T-cell (primary cell): ENCODE measurements at regions not wholly inside any gene's neighbourhood (a gene's known extent, or its start where the extent isn't known, plus 50 kb on each side); places are given as distances from the start of the nearest gene placed in this dataset.

Experiments
- ATAC-seq, 4 experiments: fragments of 200-7000 bp in 3 of 4; fragments of 150-1000 bp in 1 of 4; cut with Tn5 transposase; replicated peaks in 1 of 4; 1 replicate in 3 of 4; 2 replicates in 1 of 4; pipeline ENCODE4 v1.10.0; 2021; ENCODE audit warnings: moderate library complexity in 3 of 4, mild to moderate bottlenecking in 2 of 4, moderate number of reproducible peaks in 1 of 4
- CTCF ChIA-PET, 2 donors: fragments of 300-600 bp; sonication (Branson Sonifier 250); formaldehyde crosslinking; loops; one replicate each; lab custom pipeline; 2022; ENCODE audit warnings: antibody characterized with exemption in 2 of 2; lab: Charles Lee
- POLR2A ChIA-PET, 2 donors: fragments of 300-600 bp; sonication (Branson Sonifier 250); formaldehyde crosslinking; loops; one replicate each; lab custom pipeline; 2022; ENCODE audit warnings: antibody characterized with exemption in 2 of 2; lab: Charles Lee
- DNase-seq, 35 experiments: peaks; one replicate each; pipeline versions ENCODE4 v3.0.0 to v3.0.0-alpha.2; 2013 to 2023
- H3K27ac ChIP-seq: one replicate; pipeline ENCODE4 v1.5.1; 2013; ENCODE audit warnings: low read length
- H3K27me3 ChIP-seq, 2 experiments: replicated peaks in 1 of 2; 1 replicate in 1 of 2; 2 replicates in 1 of 2; pipeline versions ENCODE4 v1.6.1 to v1.7.0; 2013; ENCODE audit warnings: low read length in 1 of 2, mixed read lengths in 1 of 2; ENCODE audit not compliant: control insufficient read depth in 2 of 2, insufficient read depth in 2 of 2; ENCODE audit errors: extremely low read depth in 1 of 2
- H3K36me3 ChIP-seq, 2 donors: 1 replicate in 1 of 2; 2 replicates in 1 of 2; pipeline versions ENCODE4 v1.6.1 to v1.7.0; 2013; ENCODE audit warnings: low read length in 1 of 2; ENCODE audit not compliant: control insufficient read depth in 2 of 2, insufficient read depth in 1 of 2; ENCODE audit errors: extremely low read depth in 1 of 2
- H3K4me1 ChIP-seq, 2 experiments: 1 replicate in 1 of 2; 2 replicates in 1 of 2; pipeline versions ENCODE4 v1.6.1 to v1.7.0; 2013; ENCODE audit warnings: low read length in 2 of 2, mixed read lengths in 1 of 2; ENCODE audit not compliant: insufficient read depth in 2 of 2, control insufficient read depth in 1 of 2; ENCODE audit errors: extremely low read depth in 1 of 2
- H3K4me3 ChIP-seq, 2 donors: 1 replicate in 1 of 2; 2 replicates in 1 of 2; pipeline versions ENCODE4 v1.5.1 to v1.7.0; 2013; ENCODE audit warnings: mild to moderate bottlenecking in 2 of 2, low read length in 1 of 2, moderate library complexity in 1 of 2; ENCODE audit not compliant: control insufficient read depth in 1 of 2; ENCODE audit errors: extremely low read depth in 1 of 2
- H3K9me3 ChIP-seq: 2 replicates; pipeline ENCODE4 v1.7.0; 2013
- H3K27ac Mint-ChIP-seq, 2 donors: one replicate each; pipeline ENCODE4 v1.8.0; 2020 to 2021; ENCODE audit warnings: mild to moderate bottlenecking in 2 of 2, mixed read lengths in 2 of 2
- H3K27me3 Mint-ChIP-seq, 2 donors: one replicate each; pipeline ENCODE4 v1.8.0; 2021 to 2022; ENCODE audit warnings: mixed read lengths in 2 of 2
- H3K36me3 Mint-ChIP-seq: one replicate; pipeline ENCODE4 v1.8.0; 2021; ENCODE audit warnings: mixed read lengths
- H3K4me1 Mint-ChIP-seq, 3 donors: one replicate each; pipeline ENCODE4 v1.8.0; 2020 to 2022; ENCODE audit warnings: mixed read lengths in 3 of 3, mild to moderate bottlenecking in 1 of 3
- H3K4me3 Mint-ChIP-seq, 3 donors: one replicate each; pipeline ENCODE4 v1.8.0; 2020 to 2022; ENCODE audit warnings: mild to moderate bottlenecking in 3 of 3, mixed read lengths in 3 of 3, moderate library complexity in 3 of 3
- H3K9me3 Mint-ChIP-seq, 3 donors: one replicate each; pipeline ENCODE4 v1.8.0; 2020 to 2022; ENCODE audit warnings: mixed read lengths in 3 of 3
- WGBS: methylation state at CpG from one replicate; pipeline ENCODE4 v1.1.5; 2013; ENCODE audit warnings: missing lambda C conversion rate; ENCODE audit not compliant: insufficient coverage; 5-methylcytosine and 5-hydroxymethylcytosine counted together

DNA sequence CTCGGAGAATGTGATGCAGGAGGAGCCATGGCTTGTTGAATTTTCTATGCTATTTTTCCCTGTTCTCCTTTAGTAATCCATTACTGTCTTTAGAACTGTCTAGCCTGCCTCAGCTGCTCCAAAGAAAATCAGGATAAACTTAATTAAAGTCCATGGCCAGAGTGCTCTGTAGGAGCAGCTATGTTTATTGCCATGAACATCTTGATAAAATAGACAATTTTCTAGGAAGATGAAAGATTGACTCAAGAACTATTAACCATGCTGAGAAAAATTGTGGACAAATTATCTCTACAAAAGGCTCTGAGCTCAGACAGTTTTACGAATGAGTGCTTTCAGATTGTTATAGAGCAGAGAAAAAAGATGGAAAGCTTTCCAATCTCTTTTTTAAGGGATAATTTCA, 193.0 kb downstream of the TTC32 start:
- Histone ChIP-seq H3K9me3 (no peaks in the 10 kb centered on the region), H3K27me3 (peaks cover 0 to 4% of the 10 kb centered on the region in 2 experiments), H3K36me3 (no peaks in the 10 kb centered on the region), H3K27ac (no peak overlapping the region), H3K4me1 (no peaks in the 10 kb centered on the region), H3K4me3 (no peak overlapping the region)
- Mint-ChIP-seq H3K36me3 (no peaks in the 10 kb centered on the region), H3K27me3 (peaks cover 5 to 21% of the 10 kb centered on the region in 2 donors), H3K4me1 (peaks cover 0 to 7% (median 4%) of the 10 kb centered on the region in 3 donors), H3K4me3 (no peak overlapping the region), H3K9me3 (peaks cover 0 to 5% (median 4%) of the 10 kb centered on the region in 3 donors), H3K27ac (no peak overlapping the region)
- DNase-seq (no peak), ATAC-seq (no peak)
- CTCF ChIA-PET: no interaction called here
- WGBS: no CpG with 5 or more reads among the region's 2 CpGs
- POLR2A ChIA-PET: no interaction called here

- ATAC-seq (no peak), DNase-seq (no peak)
- Histone ChIP-seq H3K27me3 (peaks cover 0 to 4% of the 10 kb centered on the region in 2 experiments), H3K4me3 (no peak overlapping the region), H3K4me1 (no peaks in the 10 kb centered on the region), H3K27ac (no peak overlapping the region), H3K36me3 (no peaks in the 10 kb centered on the region), H3K9me3 (no peaks in the 10 kb centered on the region)
- ChIA-PET CTCF (interaction anchor here in 1 of 2 donors (0.8 kb wide), 1 partner anchor 42 kb away, joined by 3 read pairs; no protein-coding TSS in a partner anchor), POLR2A (no interaction called here)
- H3K36me3 Mint-ChIP-seq: no peaks in the 10 kb centered on the region
- no peak overlapping the region for H3K4me3 Mint-ChIP-seq
- H3K4me1 Mint-ChIP-seq: peaks cover 0 to 1% (median under 1%) of the 10 kb centered on the region in 3 donors
- H3K9me3 Mint-ChIP-seq: peaks cover 0 to 3% (median 0%) of the 10 kb centered on the region in 3 donors
- no peak overlapping the region for H3K27ac Mint-ChIP-seq
- peaks cover 9 to 19% of the 10 kb centered on the region in 2 donors for H3K27me3 Mint-ChIP-seq
These were observed 195.5 kb downstream of the TTC32 start for GRCh38 chr2:19706332-19706731.

GRCh38 chr2:19702267-19702666, 199.5 kb downstream of the TTC32 start:
- H3K27me3 ChIP-seq: peaks cover 0 to 8% of the 10 kb centered on the region in 2 experiments
- ChIA-PET POLR2A (no interaction called here), CTCF (no interaction called here)
- ATAC-seq (no peak), DNase-seq (no peak)
- H3K9me3 ChIP-seq: no peaks in the 10 kb centered on the region
- no peaks in the 10 kb centered on the region for H3K36me3 ChIP-seq
- H3K27ac ChIP-seq: no peak overlapping the region
- peaks cover 0 to 12% (median 8%) of the 10 kb centered on the region in 3 donors for H3K9me3 Mint-ChIP-seq
- no peak overlapping the region for H3K4me3 ChIP-seq
- H3K36me3 Mint-ChIP-seq: no peaks in the 10 kb centered on the region
- no peak overlapping the region for H3K27ac Mint-ChIP-seq
- H3K4me1 ChIP-seq: no peaks in the 10 kb centered on the region
- H3K4me3 Mint-ChIP-seq: no peak overlapping the region
- no peaks in the 10 kb centered on the region for H3K4me1 Mint-ChIP-seq
- peaks cover 4 to 9% of the 10 kb centered on the region in 2 donors for H3K27me3 Mint-ChIP-seq
- 63% methylated on average over 3 of the region's 4 CpGs for WGBS

GRCh38 chr2:19700861-19701585, 200.8 kb downstream of the TTC32 start:
- no peaks in the 10 kb centered on the region for H3K36me3 Mint-ChIP-seq
- H3K27me3 ChIP-seq: peaks cover 0 to 11% of the 10 kb centered on the region in 2 experiments
- peaks cover 4% of the 10 kb centered on the region in 2 donors for H3K27me3 Mint-ChIP-seq
- H3K36me3 ChIP-seq: no peaks in the 10 kb centered on the region
- no peaks in the 10 kb centered on the region for H3K4me1 ChIP-seq
- CTCF ChIA-PET: no interaction called here
- peaks cover 1 to 14% (median 14%) of the 10 kb centered on the region in 3 donors for H3K9me3 Mint-ChIP-seq
- H3K4me1 Mint-ChIP-seq: no peaks in the 10 kb centered on the region
- H3K27ac Mint-ChIP-seq: no peak overlapping the region
- H3K4me3 ChIP-seq: no peak overlapping the region
- no peak for ATAC-seq
- POLR2A ChIA-PET: no interaction called here
- no peak overlapping the region for H3K4me3 Mint-ChIP-seq
- H3K9me3 ChIP-seq: no peaks in the 10 kb centered on the region
- WGBS: 75% methylated on average over 9 of the region's 10 CpGs
- H3K27ac ChIP-seq: no peak overlapping the region
- DNase-seq: no peak

DNA sequence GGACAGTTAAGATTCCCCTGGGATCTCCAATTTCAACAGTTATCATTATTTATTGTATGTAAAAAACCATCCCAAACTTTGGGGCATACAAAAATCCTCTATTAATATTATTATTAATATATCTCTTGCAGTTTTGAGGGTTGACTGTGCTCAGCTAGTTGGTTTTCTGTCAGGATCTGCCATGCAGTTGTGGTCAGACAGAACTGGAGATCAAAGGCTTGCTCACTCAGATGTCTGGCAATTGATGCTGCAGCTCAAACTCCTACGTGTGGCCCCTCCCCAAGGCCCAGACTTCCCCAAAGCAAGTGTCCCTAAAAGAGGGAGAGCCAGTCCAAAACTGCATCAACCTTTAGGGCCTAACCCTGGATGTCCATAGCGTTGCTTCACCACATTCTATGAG, 204.7 kb downstream of the TTC32 start:
- H3K36me3 Mint-ChIP-seq: no peaks in the 10 kb centered on the region
- H3K27ac Mint-ChIP-seq: no peak overlapping the region
- H3K27me3 Mint-ChIP-seq: peaks cover 7 to 8% of the 10 kb centered on the region in 2 donors
- H3K27ac ChIP-seq: no peak overlapping the region
- no peaks in the 10 kb centered on the region for H3K36me3 ChIP-seq
- no peak overlapping the region for H3K4me3 Mint-ChIP-seq
- peaks cover 0 to 13% of the 10 kb centered on the region in 2 experiments for H3K27me3 ChIP-seq
- H3K4me3 ChIP-seq: no peak overlapping the region
- no peaks in the 10 kb centered on the region for H3K4me1 Mint-ChIP-seq
- H3K4me1 ChIP-seq: no peaks in the 10 kb centered on the region
- no peak for ATAC-seq
- CTCF ChIA-PET: interaction anchor here in 1 of 2 donors (0.5 kb wide), 1 partner anchor 20 kb away, joined by 3 read pairs; no protein-coding TSS in a partner anchor
- POLR2A ChIA-PET: no interaction called here
- 71% methylated on average over 2 of the region's 2 CpGs for WGBS
- H3K9me3 Mint-ChIP-seq: peaks cover 1 to 18% (median 14%) of the 10 kb centered on the region in 3 donors
- H3K9me3 ChIP-seq: no peaks in the 10 kb centered on the region
- DNase-seq: no peak

- Histone ChIP-seq H3K4me3 (no peak overlapping the region), H3K27me3 (peaks cover 0 to 10% of the 10 kb centered on the region in 2 experiments), H3K36me3 (no peaks in the 10 kb centered on the region), H3K4me1 (no peaks in the 10 kb centered on the region), H3K9me3 (no peaks in the 10 kb centered on the region), H3K27ac (no peak overlapping the region)
- Mint-ChIP-seq H3K27ac (no peak overlapping the region), H3K36me3 (no peaks in the 10 kb centered on the region), H3K9me3 (peaks cover 1 to 15% (median 14%) of the 10 kb centered on the region in 3 donors), H3K4me1 (no peaks in the 10 kb centered on the region), H3K27me3 (peaks cover 8 to 12% of the 10 kb centered on the region in 2 donors), H3K4me3 (no peak overlapping the region)
- ChIA-PET POLR2A (no interaction called here), CTCF (no interaction called here)
- 80% methylated on average over 2 of the region's 4 CpGs for WGBS
- DNase-seq: no peak
- ATAC-seq: no peak
These were observed 206.1 kb downstream of the TTC32 start for GRCh38 chr2:19695706-19696105.
